Daoy (cell line): ENCODE measurements at regions not wholly inside any gene's neighbourhood (a gene's known extent, or its start where the extent isn't known, plus 50 kb on each side); places are given as distances from the start of the nearest gene placed in this dataset.
"Not testable (repeated sequence)": the region's sequence is repeated elsewhere in the genome, so short reads cannot be mapped to it uniquely, and the experiment has no call there.

Source experiments
- DNase-seq: peaks from one replicate; pipeline ENCODE4 v3.0.0-alpha.2; 2015; ENCODE audit warnings: low read depth

DNA sequence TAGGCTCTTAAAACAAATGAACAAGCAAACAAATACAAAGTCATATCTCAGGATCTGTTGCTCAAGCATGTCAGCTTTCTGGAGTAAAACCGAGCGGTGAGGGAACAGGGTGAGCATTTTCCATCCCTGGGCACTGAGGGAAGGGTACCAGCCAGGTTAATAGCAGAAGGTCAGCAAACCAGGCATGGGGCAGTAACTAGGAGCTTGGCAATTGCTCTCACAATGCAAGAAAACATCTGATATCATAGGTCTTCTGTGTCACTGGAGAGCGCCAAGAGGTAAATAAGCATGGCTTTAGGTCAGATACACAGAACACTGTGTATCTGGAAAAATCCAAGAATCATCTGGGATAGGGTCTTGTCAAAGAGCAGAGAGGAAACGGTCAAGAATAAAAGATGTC is 521.7 kb upstream of the AUTS2 start:
- no peak for DNase-seq

DNA sequence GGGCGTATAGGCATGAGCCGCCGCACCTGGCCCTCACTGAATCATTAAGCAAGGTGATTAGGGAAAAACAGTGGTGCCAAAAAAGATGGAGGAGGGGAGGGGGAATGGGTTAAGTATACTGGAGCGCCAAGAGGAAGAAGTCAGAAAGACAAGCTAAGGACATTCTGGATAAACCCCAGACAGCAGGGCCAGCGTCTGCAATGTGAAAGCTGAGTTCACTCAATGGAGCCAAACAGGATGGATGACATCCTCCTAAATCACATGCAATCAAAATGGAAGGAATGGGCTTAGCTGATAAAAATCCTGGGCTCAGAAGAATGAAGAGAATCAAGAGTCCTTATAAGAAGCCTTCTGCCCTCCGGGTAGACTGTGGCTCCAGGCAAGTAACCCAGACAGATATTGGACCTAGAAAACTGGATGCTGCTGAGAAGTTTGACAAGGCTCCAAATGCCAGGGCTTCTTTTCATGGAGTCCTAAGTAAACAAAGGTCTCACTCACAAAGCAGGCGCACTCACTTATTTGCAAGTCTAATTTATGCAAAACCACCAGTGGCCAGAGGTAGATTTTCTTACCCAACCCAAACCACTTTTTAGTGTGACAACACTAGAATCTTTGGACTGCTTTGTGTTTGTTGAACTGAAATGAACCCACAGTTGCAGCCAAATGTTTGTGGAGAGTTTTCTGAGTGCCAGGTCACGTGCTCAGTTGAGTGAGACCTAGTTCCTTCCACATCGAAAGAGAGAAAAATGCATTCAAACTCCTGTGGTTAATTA is 519.1 kb upstream of the AUTS2 start:
- no peak for DNase-seq

DNA sequence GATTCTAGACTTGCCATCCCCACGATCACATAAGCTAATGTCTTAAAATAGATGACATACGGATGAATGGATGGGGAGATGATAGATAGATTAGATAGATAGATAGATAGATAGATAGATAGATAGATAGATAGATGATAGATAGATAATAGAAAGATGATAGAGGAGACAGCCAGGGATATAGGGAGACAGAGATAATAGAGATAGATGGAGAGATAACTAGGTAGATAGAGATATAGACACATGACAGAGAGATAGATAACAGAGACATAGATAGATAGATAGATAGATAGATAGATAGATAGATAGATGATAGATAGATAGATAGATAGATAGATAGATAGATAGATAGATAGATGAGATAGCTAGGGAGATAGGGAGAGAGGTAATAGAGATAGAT is 511.0 kb upstream of the AUTS2 start:
- not testable (repeated sequence) for DNase-seq

DNA sequence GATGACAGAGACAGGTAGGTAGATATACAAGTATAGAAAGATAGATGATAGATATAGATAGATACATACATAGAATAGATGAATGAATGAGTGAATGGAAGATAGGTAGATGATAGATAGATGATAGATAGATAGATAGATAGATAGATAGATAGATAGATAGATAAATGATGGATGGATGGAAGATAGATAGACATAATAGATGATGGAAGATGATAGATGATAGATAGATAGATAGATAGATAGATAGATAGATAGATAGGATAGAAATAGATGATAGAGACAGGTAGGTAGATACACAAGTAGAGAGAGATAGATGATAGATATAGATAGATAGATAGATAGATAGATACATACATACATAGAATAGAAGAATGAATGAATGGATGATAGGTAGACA is 510.1 kb upstream of the AUTS2 start:
- DNase-seq: no peak

DNA sequence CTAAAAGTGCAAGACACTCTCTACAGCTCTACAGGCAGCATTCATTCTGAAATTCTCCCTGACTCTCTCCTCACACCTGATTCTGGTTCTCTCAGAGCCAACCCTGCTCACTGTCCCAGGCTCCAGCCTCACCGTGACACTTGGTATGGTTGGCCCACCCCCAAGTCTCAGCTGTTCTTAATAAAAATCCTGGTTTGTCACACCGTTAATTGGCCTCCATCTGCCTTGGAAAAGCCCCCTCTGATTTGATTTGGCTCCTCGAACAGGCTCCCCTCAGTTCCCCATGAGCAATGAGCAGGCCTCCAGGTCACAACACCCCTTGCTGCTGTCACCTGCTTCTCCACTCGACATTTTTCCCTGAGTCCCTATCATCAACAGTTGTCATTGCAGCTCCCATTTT is 507.3 kb upstream of the AUTS2 start:
- no peak for DNase-seq

DNA sequence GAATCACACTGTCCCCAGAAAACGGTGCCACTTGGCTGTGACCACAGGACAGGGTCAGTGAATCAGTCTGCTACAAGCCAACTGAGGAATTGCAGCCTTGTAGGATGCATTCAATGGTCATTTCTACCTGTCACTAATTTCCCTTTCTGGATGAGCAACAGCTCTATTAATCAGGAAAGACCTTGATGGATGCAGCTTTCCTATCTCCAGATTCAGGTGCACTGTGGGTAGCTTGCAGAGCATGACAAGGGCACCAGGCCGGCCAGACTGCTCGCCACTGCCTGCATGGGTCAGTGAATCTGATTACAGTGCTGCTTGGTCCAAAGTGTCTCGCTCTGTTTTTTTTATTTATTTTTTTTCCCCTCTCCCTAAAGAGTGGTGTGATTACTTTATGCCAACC is 506.8 kb upstream of the AUTS2 start:
- DNase-seq: no peak

DNA sequence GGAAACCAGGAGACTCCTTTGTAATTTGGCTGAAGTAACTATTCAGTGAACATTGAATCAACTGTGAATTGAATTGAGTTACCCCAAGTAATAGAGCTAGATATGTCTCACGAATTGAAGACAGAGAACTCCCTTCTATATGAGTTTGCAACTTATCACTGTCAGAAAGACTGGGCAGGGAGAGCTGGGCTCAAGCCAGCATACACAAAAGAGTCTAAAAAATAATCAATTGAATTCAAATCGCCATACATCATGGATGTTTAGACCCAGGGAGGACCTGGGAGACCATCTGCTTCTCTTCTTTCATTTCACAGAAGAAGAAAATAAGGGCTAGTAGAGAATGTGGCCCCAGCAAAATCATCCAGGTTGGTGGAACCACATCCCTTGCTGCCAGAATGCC is 503.1 kb upstream of the AUTS2 start:
- DNase-seq: no peak

DNA sequence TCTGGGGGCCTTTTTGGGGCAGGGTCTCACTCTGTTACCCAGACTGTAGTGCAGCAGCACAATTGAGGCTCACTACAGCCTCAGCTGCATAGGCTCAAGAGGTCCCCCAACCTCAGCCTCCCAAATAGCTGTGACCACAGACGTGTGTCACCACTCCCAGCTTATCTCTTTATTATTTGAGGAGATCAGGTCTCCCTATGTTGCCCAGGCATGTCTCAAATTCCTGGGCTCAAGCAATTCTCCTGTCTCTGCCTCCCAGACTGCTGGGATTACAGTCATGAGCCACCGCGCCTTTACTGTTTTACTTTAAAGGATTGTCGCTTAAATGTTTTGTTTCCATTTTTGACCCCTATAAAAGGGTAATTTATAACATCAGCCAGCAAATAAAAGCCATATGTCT is 502.6 kb upstream of the AUTS2 start:
- DNase-seq: no peak

DNA sequence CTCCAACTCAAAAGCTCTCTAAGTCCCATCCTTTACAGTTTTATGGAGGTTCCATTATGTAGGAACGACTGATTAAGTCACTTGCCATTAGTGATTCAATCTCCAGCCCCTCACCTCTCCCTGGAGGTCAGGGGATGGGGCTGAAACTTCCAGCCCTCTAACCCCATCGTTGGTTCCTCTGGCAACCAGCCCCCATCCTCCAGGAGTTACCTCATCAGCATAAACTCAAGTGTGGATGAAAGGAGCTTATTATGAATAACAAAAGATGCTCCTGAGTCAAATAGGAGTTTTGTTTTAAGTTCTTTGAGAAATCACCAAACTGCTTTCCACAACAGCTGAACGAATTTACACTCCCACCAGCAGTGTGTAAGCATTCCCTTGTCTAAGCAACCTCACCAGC is 494.3 kb upstream of the AUTS2 start:
- no peak for DNase-seq

DNA sequence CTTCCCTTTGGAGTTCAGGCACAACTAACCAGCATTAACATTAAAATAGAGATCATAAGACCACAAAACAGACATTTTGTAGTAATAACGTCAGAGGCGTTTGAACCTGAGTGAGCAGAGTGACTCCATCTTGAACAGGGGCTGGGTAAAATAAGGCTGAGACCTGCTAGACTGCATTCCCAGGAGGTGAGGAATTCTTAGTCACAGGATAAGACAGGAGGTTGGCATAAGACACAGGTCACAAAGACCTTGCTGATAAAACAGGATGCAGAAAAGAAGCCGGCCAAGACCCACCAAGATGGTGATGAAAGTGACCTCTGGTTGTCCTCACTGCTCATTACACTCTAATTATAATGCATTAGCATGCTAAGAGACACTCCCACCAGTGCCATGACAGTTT is 493.2 kb upstream of the AUTS2 start:
- DNase-seq: no peak

DNA sequence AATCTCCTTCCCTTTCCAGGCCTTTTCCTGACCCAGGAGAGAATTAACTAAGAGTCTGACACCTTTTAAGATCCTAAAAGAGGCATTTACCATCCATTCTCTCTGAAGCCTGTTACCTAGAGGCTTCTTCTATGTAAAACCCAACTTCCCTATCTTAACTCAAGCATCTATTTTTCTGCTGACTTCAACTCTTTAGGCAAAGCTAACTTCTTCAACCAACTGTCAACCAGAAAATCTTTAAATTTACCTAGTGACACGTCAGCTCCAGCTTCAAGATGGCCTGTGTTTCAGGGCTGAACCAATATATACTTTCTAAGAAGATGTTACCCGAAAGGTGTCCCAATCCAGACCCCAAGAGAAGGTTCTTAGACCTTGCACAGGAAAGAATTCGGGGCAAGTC is 492.3 kb upstream of the AUTS2 start:
- DNase-seq: no peak

DNA sequence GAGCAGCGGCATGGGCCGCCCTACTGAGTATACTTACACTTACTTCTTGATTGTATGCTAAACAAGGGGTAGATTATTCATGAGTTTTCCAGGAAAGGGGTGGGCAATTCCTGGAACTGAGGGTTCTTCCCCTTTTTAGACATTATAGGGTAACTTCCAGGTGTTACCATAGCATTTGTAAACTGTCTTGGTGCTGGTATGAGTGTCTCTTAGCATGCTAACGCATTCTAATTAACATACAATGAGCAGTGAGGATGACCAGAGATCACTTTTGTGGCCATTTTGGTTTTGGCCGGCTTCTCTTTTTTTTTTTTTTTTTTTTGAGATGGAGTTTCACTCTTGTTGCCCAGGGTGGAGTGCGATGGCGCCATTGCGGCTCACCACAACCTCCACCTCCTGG is 491.8 kb upstream of the AUTS2 start:
- not testable (repeated sequence) for DNase-seq

DNA sequence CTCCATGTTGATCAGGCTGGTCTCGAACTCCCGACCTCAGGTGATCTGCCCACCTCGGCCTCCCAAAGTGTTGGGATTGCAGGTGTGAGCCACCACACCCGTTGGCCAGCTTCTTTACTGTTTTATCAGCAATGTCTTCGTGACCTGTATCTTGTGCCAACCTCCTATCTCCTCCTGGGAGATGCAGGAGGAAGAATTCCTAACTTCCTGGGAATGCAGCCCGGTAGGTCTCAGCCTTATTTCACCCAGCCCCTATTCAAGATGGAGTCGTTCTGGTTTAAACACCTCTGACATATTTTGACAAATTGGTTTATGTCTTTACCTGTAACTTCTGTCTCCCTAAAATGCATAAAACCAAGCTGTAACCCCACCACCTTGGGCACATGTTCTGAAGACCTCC is 491.3 kb upstream of the AUTS2 start:
- DNase-seq: not testable (repeated sequence)

DNA sequence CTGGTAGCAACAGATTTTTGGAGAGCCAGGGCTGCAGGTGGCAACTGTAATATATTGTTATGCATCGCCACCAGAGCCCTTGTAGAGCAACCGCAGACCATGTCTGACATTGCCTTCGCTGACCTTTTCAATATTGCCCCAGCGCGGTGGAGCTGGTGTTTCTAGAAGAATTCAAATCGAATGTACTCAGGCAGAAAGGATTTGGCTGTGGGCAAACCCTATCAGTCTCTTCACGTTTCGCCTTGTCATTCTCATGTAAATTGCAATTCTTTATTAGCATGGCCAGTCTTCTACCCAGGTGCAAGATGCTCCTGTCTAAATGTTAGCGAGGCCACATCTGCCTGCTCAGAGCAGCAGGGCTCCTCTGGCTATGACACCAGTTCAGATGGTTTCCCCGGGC is 490.2 kb upstream of the AUTS2 start:
- DNase-seq: no peak

DNA sequence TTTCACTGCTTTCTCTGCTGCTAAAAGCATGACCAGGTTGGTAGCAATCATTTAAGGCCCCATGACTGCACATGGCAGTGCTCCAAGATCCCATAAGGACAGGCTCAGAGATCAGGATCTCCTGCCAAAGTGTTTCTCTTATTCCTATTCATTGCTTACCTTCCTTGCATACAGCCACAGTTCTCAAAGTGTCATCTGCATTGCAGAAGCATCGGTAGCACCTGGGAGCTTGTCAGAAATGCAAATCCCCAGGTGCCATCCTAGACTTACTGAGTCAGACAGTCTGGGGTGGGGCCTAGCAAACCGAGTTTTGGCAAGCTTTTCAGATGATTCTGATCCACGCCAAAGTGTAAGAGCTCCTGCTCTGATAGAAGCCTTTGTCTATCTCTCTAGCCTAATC is 489.0 kb upstream of the AUTS2 start:
- no peak for DNase-seq

DNA sequence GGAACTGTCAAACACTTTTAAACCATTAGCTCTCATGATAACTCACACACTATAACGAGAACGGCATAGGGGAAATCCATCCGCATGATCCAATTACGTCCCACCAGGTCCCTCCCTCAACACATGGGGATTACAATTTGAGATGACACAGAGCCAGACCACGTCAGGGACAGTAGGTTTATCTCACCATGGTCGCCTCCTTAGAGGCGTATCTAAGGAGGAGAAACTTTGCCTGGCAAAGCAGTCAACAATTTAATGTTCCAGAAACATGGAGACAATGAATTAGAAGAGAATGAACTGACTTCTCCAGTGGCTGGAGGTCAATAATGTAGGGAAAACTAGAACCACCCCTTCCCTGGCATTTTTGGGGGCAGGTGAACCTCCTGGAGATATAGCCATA is 488.4 kb upstream of the AUTS2 start:
- no peak for DNase-seq

DNA sequence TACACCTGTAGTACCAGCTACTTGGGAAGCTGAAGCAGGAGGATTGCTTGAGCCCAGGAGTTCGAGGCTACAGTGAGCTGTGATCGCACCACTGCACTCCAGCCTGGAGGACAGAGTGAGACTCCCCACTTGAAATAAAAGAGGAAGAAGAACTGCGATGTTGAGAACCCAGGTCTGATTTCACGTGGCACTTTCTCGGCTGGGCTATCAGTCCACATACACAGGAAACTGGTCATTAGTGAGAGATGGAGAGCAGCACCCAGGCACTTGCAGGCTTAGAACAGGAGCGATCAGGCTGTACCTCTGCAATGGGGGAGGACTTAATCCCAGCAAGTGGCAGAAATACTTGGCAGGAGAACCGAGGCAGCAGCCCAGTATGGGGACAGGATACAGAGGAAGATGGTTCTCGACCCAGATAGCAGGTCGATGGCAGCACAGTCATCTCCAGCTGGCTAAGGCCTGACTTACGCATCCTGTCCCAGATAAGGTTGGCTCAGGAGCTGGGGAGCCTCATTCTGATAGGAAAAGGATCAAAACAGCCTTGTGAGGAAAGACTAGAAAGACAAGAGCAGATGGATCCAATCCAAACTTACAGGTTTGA is 487.7 kb upstream of the AUTS2 start:
- DNase-seq: no peak

DNA sequence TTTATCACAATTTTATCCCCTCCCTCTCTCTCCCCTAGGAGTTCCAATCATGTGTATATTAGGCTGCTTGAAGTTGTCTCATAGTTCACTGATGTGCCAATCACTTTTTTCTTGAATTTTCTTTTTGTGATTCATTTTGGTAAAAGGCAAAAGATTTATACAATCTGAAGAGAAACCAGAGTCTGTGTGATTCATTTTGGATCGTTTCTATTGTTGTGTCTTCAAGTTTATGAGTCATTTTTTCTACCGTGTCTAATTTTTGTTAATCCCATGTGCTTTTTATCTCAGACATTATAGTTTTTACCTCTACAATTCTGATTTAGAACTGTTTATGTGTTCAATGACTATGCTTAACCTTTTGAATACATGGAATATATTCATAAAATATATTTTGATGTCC is 483.9 kb upstream of the AUTS2 start:
- no peak for DNase-seq

DNA sequence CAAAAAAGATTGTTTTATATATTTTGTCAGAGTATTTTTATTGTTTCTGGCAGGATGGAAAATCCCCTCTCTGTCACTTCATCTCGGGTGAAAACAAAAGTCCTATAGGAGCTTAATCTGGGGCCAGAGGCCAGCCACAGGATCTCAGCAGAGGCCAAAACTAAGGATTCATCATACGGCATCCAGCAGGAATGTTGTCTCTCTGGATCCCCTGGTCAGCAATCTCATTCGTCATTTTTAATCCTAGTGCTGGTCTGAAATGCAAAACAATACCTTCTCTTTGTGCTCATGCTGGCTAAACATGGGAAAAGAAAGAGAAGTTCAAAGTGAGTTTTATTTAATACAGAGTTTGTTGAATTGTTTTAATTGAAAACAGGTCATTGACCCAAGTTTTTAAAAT is 482.5 kb upstream of the AUTS2 start:
- DNase-seq: no peak

DNA sequence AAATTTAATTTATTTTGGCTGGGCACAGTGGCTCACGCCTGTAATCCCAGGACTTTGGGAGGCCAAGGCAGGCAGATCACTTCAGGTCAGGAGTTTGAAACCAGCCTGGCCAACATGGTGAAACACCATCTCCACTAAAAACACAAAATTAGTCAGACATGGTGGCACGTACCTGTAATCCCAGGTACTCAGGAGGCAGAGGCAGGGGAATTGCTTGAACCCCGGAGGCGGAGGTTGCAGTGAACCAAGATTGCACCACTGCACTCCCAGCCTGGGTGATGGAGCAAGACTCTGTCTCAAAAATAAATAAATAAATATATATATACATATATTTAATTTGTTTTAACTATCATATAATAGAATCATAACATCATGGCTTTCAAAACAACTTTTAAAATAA is 482.1 kb upstream of the AUTS2 start:
- DNase-seq: not testable (repeated sequence)

DNA sequence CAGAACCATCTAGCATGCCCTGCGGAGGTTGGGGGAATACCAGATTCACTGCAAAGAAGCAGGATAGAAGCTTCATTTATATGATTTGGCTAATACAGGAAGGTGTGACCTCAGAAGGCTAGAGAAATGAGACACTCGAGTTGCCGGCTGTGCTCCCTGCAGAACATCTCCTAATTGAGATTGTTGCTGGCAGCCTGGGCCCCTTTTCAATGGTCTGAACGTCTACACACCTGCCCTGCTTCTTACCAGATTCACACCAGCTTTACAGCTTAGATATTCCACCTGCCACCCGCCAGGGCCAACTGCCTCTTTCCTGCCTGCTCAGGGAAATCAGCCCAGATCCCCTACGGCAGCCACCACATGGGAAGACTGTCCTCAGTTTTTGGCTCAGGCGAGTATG is 475.3 kb upstream of the AUTS2 start:
- no peak for DNase-seq

DNA sequence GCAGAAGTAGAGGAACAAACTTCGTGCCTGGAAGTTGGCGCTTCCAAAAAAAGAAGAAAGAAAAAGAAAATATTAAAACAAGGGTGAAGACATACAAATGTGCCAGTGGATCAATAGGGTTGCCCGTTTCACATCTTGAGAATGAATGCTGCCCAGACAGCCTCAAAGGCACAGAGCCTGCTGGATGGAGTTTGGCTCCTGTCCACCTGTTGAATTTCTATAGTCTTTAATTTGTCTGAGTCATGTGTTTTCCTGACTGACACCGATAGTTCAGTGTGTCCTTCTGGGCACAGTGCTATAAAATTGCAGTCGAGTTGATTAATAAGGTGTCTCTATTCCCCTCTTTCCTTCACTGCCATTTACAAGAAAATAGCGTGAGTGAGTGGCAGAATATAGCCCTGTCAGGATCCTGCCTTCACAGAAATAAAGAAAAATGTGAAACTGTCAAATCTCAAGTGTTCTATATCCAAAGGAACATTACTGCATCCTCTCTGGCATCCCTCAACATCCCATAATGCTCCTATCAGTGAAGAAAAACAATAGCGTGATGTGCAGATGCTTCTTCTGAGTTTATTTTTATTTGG is 471.3 kb upstream of the AUTS2 start:
- DNase-seq: no peak

DNA sequence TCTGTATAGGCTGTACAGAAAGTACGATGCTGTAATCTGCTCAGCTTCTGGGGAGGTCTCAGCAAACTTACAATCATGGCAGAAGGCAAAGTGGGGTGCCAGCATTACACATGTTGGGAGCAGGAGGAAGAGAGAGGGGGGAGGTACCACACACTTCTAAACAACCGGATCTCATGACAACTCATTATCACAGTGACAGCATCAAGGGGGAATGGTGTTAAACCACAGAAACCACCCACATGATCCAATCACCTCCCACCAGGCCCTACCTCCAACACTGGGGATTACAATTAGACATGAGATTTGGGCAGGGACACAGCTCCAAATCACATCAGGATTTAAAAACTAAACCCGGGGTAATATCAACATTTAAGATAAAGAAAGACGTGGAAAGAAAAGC is 468.8 kb upstream of the AUTS2 start:
- DNase-seq: peak; percentile 11

DNA sequence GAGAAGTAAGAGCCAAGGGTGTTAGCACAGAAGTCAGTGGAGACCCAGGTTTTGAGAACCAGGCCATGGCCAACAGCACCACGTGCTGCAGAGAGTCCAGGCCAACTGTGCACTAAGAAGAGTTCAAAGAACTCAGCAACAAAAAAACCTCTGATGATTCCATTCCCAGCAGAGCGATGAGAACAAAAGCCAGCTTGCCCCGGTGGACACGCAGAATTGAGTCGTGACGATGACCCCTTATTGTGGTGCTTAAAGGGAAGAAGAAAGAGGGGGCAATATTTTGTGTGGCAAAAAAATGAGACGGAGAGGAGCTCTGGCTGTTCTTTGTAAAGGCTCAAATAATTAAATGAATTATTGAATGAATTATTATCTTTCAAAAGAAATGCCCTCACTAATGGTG is 468.3 kb upstream of the AUTS2 start:
- no peak for DNase-seq
